HCT116 (cell line): ENCODE measurements at regions not wholly inside any gene's neighbourhood (a gene's known extent, or its start where the extent isn't known, plus 50 kb on each side); places are given as distances from the start of the nearest gene placed in this dataset.

Source experiments
- ATAC-seq: fragments of 200-7000 bp; cut with Tn5 transposase; 2 replicates; pipeline ENCODE4 v1.9.1; 2020; ENCODE audit warnings: mild to moderate bottlenecking, moderate library complexity
- BruUV-seq: library from RNA; stranded (reverse); fragments of 400-500 nt; replicated peaks from 2 replicates; lab custom pipeline; 2021; lab: Mats Ljungman, UMichigan
- CTCF ChIA-PET: fragments of 300-600 bp; sonication (Branson Sonifier 250); formaldehyde crosslinking; loops from one replicate; lab custom pipeline; 2021; ENCODE audit warnings: antibody characterized with exemption; lab: Charles Lee
- POLR2A ChIA-PET: fragments of 300-600, 350-600 bp; sonication (Branson Sonifier 250); formaldehyde crosslinking; loops from one replicate; lab custom pipeline; 2021; ENCODE audit warnings: antibody characterized with exemption; lab: Charles Lee
- RAD21 ChIA-PET, 2 experiments: fragments of 300-600 bp; sonication (Branson Sonifier 250); formaldehyde crosslinking; loops; one replicate each; lab custom pipeline; 2023; ENCODE audit warnings: low total read pairs in 2 of 2; ENCODE audit not compliant: uncharacterized antibody in 2 of 2, unreplicated experiment in 2 of 2, low non-redundant PET in 1 of 2; lab: Charles Lee
- DNase-seq: peaks from one replicate; pipeline ENCODE4 v3.0.0-alpha.2; 2010; ENCODE audit warnings: low read depth, low spot score
- H2AFZ ChIP-seq: fragments of 200-600 bp; shearing (Covaris generic), sonication (generic); 2 replicates; pipeline ENCODE4 v1.6.1; 2017; ENCODE audit warnings: low read depth, mixed run types, mixed read lengths, antibody characterized with exemption, low read length; ENCODE audit not compliant: poor library complexity, severe bottlenecking
- H3K27ac ChIP-seq: 2 replicates; pipeline ENCODE4 v1.5.1; 2012; ENCODE audit warnings: low read depth, low read length
- H3K27me3 ChIP-seq: fragments of 200-600 bp; sonication (generic); 2 replicates; pipeline ENCODE4 v1.6.1; 2016; ENCODE audit warnings: mixed run types, low read length, mixed read lengths; ENCODE audit not compliant: insufficient read depth
- H3K36me3 ChIP-seq, 2 experiments: fragments of 200-500 bp in 1 of 2; fragments of 200-600 bp in 1 of 2; sonication (Bioruptor generic) in 1 of 2; sonication (generic) in 1 of 2; 2 replicates each; pipeline versions ENCODE4 v1.5.1 to v1.6.1; 2014 to 2016; ENCODE audit warnings: low read length in 2 of 2, inconsistent platforms in 1 of 2, mixed read lengths in 1 of 2, mixed run types in 1 of 2; ENCODE audit not compliant: insufficient read depth in 2 of 2, control insufficient read depth in 1 of 2
- H3K4me1 ChIP-seq, 2 experiments: fragments of 200-600 bp in 1 of 2; sonication (generic) in 1 of 2; 2 replicates each; pipeline versions ENCODE4 v1.5.1 to v1.6.1; 2012 to 2017; ENCODE audit warnings: low read length in 2 of 2, inconsistent platforms in 1 of 2, mild to moderate bottlenecking in 1 of 2, mixed read lengths in 1 of 2, mixed run types in 1 of 2, moderate library complexity in 1 of 2; ENCODE audit not compliant: insufficient read depth in 2 of 2, control insufficient read depth in 1 of 2
- H3K4me2 ChIP-seq: fragments of 200-600 bp; sonication (generic); 2 replicates; pipeline ENCODE4 v1.6.1; 2017; ENCODE audit warnings: mixed run types, low read length, mixed read lengths
- H3K4me3 ChIP-seq, 2 experiments: fragments of 200-600 bp in 1 of 2; sonication (generic) in 1 of 2; replicated peaks in 1 of 2; 2 replicates each; pipeline ENCODE4 v1.5.1; 2011 to 2016; ENCODE audit warnings: low read length in 2 of 2, control low read depth in 1 of 2, low read depth in 1 of 2, mild to moderate bottlenecking in 1 of 2, mixed read lengths in 1 of 2, mixed run types in 1 of 2
- H3K79me2 ChIP-seq: fragments of 200-600 bp; sonication (generic); 2 replicates; pipeline ENCODE4 v1.6.1; 2017; ENCODE audit warnings: mild to moderate bottlenecking, mixed run types, low read length, moderate library complexity, mixed read lengths; ENCODE audit not compliant: insufficient read depth
- H3K9ac ChIP-seq: fragments of 200-600 bp; sonication (generic); 2 replicates; pipeline ENCODE4 v1.6.1; 2016; ENCODE audit warnings: low read length, mixed read lengths
- H3K9me2 ChIP-seq: fragments of 200-600 bp; sonication (generic), shearing (Covaris generic); 2 replicates; pipeline ENCODE4 v1.6.1; 2017; ENCODE audit warnings: mixed run types, mild to moderate bottlenecking, moderate library complexity; ENCODE audit not compliant: insufficient read depth
- H3K9me3 ChIP-seq, 2 experiments: fragments of 200-500 bp in 1 of 2; fragments of 200-600 bp in 1 of 2; sonication (Bioruptor generic) in 1 of 2; sonication (generic) in 1 of 2; 2 replicates each; pipeline ENCODE4 v1.6.1; 2014 to 2017; ENCODE audit warnings: low read length in 2 of 2, mixed read lengths in 2 of 2, inconsistent platforms in 1 of 2, low read depth in 1 of 2, mild to moderate bottlenecking in 1 of 2, mixed run types in 1 of 2, moderate library complexity in 1 of 2; ENCODE audit not compliant: control insufficient read depth in 1 of 2, insufficient read depth in 1 of 2
- H4K20me1 ChIP-seq: fragments of 200-600 bp; sonication (generic), shearing (Covaris generic); 2 replicates; pipeline ENCODE4 v1.6.1; 2017; ENCODE audit warnings: mixed run types, mild to moderate bottlenecking, moderate library complexity; ENCODE audit not compliant: insufficient read depth
- CBX3 ChIP-seq: IDR thresholded peaks from 2 replicates; pipeline ENCODE4 v1.6.1; 2012; ENCODE audit warnings: low read depth
- ELF1 ChIP-seq: IDR thresholded peaks from 2 replicates; pipeline ENCODE4 v1.6.1; 2012; ENCODE audit warnings: low read depth, borderline replicate concordance
- EZH2phosphoT487 ChIP-seq: fragments of 200-600 bp; IDR thresholded peaks from 2 replicates; pipeline ENCODE4 v1.6.1; 2018; ENCODE audit warnings: antibody characterized with exemption, borderline replicate concordance
- FOSL1 ChIP-seq: IDR thresholded peaks from 2 replicates; pipeline ENCODE4 v1.6.1; 2012; ENCODE audit warnings: low read depth
- JUND ChIP-seq: IDR thresholded peaks from 2 replicates; pipeline ENCODE4 v1.6.1; 2012
- POLR2A ChIP-seq: IDR thresholded peaks from 2 replicates; pipeline ENCODE4 v1.7.0; 2011; ENCODE audit warnings: borderline replicate concordance; ENCODE audit not compliant: insufficient read depth, insufficient read length; ENCODE audit errors: extremely low read depth
- POLR2AphosphoS5 ChIP-seq: IDR thresholded peaks from 2 replicates; pipeline ENCODE4 v1.6.1; 2011; ENCODE audit warnings: mild to moderate bottlenecking, low read depth, low read length, moderate library complexity
- RAD21 ChIP-seq: IDR thresholded peaks from 2 replicates; pipeline ENCODE4 v1.6.1; 2012; ENCODE audit warnings: low read depth, mild to moderate bottlenecking
- SIN3A ChIP-seq: IDR thresholded peaks from 2 replicates; pipeline ENCODE4 v1.6.1; 2012; ENCODE audit warnings: low read depth
- SP1 ChIP-seq: IDR thresholded peaks from 2 replicates; pipeline ENCODE4 v1.6.1; 2012; ENCODE audit warnings: low read depth
- TCF7L2 ChIP-seq: IDR thresholded peaks from 2 replicates; pipeline ENCODE4 v1.7.0; 2011; ENCODE audit warnings: borderline replicate concordance, inconsistent platforms; ENCODE audit not compliant: insufficient read depth, insufficient read length; ENCODE audit errors: extremely low read depth
- YY1 ChIP-seq: IDR thresholded peaks from 2 replicates; pipeline ENCODE4 v1.6.1; 2011; ENCODE audit warnings: low read length, low read depth, moderate library complexity, mild to moderate bottlenecking; ENCODE audit not compliant: insufficient replicate concordance; ENCODE audit errors: extremely low read depth
- ZFX ChIP-seq: fragments of 450-650 bp; IDR thresholded peaks from 2 replicates; pipeline ENCODE4 v1.6.1; 2017
- intact Hi-C: fragments of 100-400 bp; cut with micrococcal nuclease; formaldehyde crosslinking; loops from 2 replicates; pipeline ENCODE4 v1.10.0; 2022
- TF ChIP-seq, protein P1 (sequence below): IDR thresholded peaks from 2 replicates; pipeline ENCODE4 v1.6.1; 2011; ENCODE audit warnings: mild to moderate bottlenecking, low read length, moderate library complexity; ENCODE audit not compliant: insufficient replicate concordance; ENCODE audit errors: extremely low read depth
- TF ChIP-seq, protein P2 (sequence below): IDR thresholded peaks from 2 replicates; pipeline ENCODE4 v1.6.1; 2012
- TF ChIP-seq, protein P3 (sequence below): IDR thresholded peaks from 2 replicates; pipeline ENCODE4 v1.6.1; 2012
- TF ChIP-seq, protein P4 (sequence below): IDR thresholded peaks from 2 replicates; pipeline ENCODE4 v1.6.1; 2012; ENCODE audit warnings: low read depth

DNA sequence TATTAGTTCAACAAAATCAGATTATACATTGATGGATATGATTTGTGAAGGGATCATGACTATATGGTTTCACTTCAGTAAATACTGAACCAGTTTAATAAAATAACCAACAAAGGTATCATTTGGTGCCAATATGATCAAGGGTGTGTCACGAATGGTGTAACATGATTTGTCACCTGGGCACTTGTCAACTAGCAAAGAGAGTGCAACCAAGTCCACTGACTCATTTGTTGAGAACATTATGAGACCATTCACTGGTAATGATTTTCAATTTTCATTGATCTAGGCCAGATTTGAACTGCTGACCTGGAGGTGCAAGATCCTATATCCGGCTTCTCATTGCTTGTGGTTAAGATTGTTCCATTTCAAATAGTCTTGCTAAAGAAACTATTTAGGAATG lies 1037.9 kb downstream of the ROBO2 start:
- Histone ChIP-seq H3K4me2 (no peak overlapping the region), H4K20me1 (no peaks in the 10 kb centered on the region), H3K4me1 (no peaks in the 10 kb centered on the region), H3K27me3 (no peaks in the 10 kb centered on the region), H3K4me3 (no peak overlapping the region), H3K36me3 (no peaks in the 10 kb centered on the region; a peak in 1 of 4 replicates), H3K9ac (no peak overlapping the region), H3K9me3 (peaks cover 4 to 15% of the 10 kb centered on the region in 2 experiments; a peak in 3 of 4 replicates), H3K27ac (no peak overlapping the region), H2AFZ (no peak overlapping the region), H3K79me2 (no peaks in the 10 kb centered on the region), H3K9me2 (no peaks in the 10 kb centered on the region)
- TF ChIP-seq ZFX (no peak), POLR2A (no peak), EZH2phosphoT487 (no peak), FOSL1 (no peak), TCF7L2 (no peak), SIN3A (no peak), ELF1 (no peak)
- TF ChIP-seq, protein P1, sequence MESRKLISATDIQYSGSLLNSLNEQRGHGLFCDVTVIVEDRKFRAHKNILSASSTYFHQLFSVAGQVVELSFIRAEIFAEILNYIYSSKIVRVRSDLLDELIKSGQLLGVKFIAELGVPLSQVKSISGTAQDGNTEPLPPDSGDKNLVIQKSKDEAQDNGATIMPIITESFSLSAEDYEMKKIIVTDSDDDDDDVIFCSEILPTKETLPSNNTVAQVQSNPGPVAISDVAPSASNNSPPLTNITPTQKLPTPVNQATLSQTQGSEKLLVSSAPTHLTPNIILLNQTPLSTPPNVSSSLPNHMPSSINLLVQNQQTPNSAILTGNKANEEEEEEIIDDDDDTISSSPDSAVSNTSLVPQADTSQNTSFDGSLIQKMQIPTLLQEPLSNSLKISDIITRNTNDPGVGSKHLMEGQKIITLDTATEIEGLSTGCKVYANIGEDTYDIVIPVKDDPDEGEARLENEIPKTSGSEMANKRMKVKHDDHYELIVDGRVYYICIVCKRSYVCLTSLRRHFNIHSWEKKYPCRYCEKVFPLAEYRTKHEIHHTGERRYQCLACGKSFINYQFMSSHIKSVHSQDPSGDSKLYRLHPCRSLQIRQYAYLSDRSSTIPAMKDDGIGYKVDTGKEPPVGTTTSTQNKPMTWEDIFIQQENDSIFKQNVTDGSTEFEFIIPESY: no peak
- intact Hi-C loops: no loop called here
- CTCF ChIA-PET: no interaction called here
- no peak for ATAC-seq
- no peak for DNase-seq
- POLR2A ChIA-PET: no interaction called here
- no TSS peak for BruUV-seq
- RAD21 ChIA-PET: no interaction called here

DNA sequence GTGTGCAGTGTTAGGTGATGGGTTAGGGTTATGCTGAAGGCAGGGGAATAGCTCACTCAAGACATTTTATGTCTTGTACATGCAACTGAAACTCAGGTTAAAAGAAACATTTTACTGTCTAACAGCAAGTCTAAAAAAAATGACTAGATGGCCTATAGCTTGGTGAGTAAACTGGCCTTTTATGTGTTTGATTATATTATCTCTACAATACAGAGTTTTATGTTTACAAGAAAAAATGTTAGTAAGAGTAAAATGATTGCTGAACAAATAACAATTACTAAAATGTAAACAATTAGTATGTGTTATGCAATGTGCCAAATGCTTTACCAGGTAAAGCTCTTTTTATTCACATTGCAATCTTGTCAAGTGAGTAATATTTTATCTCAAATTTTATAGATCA lies 1039.6 kb downstream of the ROBO2 start:
- CTCF ChIA-PET: no interaction called here
- RAD21 ChIA-PET: no interaction called here
- no peak overlapping the region for H2AFZ ChIP-seq
- DNase-seq: no peak
- intact Hi-C loops: no loop called here
- H3K79me2 ChIP-seq: no peaks in the 10 kb centered on the region
- ATAC-seq: no peak
- H3K9me2 ChIP-seq: no peaks in the 10 kb centered on the region
- no peak overlapping the region for H3K4me3 ChIP-seq
- no peak overlapping the region for H3K9ac ChIP-seq
- no peaks in the 10 kb centered on the region for H3K27me3 ChIP-seq
- H3K4me2 ChIP-seq: no peak overlapping the region
- no peaks in the 10 kb centered on the region for H3K4me1 ChIP-seq
- H4K20me1 ChIP-seq: no peaks in the 10 kb centered on the region
- POLR2A ChIA-PET: no interaction called here
- no peak overlapping the region for H3K27ac ChIP-seq
- no TSS peak for BruUV-seq
- H3K9me3 ChIP-seq: peaks cover 10 to 11% of the 10 kb centered on the region in 2 experiments; a peak in 3 of 4 replicates
- H3K36me3 ChIP-seq: no peaks in the 10 kb centered on the region; a peak in 1 of 4 replicates
- TF ChIP-seq SP1 (no peak), CBX3 (no peak), POLR2AphosphoS5 (no peak), TCF7L2 (no peak), ELF1 (no peak), EZH2phosphoT487 (no peak), RAD21 (no peak), YY1 (no peak), JUND (no peak)
- TF ChIP-seq, protein P2, sequence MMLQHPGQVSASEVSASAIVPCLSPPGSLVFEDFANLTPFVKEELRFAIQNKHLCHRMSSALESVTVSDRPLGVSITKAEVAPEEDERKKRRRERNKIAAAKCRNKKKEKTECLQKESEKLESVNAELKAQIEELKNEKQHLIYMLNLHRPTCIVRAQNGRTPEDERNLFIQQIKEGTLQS: no peak
- TF ChIP-seq, protein P3, sequence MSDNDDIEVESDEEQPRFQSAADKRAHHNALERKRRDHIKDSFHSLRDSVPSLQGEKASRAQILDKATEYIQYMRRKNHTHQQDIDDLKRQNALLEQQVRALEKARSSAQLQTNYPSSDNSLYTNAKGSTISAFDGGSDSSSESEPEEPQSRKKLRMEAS: no peak
- TF ChIP-seq, protein P4, sequence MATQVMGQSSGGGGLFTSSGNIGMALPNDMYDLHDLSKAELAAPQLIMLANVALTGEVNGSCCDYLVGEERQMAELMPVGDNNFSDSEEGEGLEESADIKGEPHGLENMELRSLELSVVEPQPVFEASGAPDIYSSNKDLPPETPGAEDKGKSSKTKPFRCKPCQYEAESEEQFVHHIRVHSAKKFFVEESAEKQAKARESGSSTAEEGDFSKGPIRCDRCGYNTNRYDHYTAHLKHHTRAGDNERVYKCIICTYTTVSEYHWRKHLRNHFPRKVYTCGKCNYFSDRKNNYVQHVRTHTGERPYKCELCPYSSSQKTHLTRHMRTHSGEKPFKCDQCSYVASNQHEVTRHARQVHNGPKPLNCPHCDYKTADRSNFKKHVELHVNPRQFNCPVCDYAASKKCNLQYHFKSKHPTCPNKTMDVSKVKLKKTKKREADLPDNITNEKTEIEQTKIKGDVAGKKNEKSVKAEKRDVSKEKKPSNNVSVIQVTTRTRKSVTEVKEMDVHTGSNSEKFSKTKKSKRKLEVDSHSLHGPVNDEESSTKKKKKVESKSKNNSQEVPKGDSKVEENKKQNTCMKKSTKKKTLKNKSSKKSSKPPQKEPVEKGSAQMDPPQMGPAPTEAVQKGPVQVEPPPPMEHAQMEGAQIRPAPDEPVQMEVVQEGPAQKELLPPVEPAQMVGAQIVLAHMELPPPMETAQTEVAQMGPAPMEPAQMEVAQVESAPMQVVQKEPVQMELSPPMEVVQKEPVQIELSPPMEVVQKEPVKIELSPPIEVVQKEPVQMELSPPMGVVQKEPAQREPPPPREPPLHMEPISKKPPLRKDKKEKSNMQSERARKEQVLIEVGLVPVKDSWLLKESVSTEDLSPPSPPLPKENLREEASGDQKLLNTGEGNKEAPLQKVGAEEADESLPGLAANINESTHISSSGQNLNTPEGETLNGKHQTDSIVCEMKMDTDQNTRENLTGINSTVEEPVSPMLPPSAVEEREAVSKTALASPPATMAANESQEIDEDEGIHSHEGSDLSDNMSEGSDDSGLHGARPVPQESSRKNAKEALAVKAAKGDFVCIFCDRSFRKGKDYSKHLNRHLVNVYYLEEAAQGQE: no peak
